ENCODE measurements at regions not wholly inside any gene's neighbourhood (a gene's known extent, or its start where the extent isn't known, plus 50 kb on each side); places are given as distances from the start of the nearest gene placed in this dataset.
"Not testable (repeated sequence)": the region's sequence is repeated elsewhere in the genome, so short reads cannot be mapped to it uniquely, and the experiment has no call there.

- DNase-seq: no peak
Measured at GRCh38 chr13:86426437-86426836, 627.2 kb upstream of the SLITRK6 start.

DNA sequence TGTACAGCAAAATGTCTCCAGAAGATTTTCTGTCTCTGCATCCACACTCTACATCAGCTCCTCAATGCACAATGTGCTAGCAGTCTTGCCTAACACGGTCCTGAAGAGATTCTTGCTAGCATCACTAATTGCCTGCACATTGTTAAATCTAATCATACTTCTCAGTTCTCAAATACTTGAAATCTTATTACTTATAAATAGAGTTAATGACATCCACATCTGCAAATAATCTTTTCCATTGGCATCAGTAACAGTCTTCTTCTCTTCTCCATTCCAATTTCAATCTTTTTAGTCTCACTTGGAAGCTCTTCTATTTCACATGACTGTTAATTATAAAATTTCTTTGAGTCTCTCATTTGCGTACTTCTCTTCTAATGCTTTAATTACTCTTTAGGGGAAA lies 630.5 kb upstream of the SLITRK6 start:
- no peak for DNase-seq

DNA sequence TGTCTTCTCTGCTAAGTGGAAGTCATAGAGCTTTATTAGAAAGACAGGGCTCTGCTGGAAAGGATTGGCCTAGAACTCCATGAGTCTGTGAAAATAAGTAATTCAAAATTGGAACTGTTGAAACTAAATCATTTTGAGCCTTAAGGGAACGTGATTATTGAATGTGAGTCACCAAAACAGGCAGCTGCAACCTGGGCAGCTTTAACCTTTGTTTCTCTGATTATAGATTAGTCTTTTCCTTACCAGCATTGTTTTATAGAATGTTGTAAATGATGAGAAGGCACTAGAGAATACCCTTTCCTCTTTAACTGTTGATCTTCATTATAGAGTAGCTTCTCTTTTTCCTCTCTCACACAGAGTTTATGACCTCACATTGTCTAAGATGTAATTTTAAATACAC lies 638.8 kb upstream of the SLITRK6 start:
- DNase-seq: no peak

GRCh38 chr13:86445206-86445605 lies 646.0 kb upstream of the SLITRK6 start:
- DNase-seq: no peak

DNA sequence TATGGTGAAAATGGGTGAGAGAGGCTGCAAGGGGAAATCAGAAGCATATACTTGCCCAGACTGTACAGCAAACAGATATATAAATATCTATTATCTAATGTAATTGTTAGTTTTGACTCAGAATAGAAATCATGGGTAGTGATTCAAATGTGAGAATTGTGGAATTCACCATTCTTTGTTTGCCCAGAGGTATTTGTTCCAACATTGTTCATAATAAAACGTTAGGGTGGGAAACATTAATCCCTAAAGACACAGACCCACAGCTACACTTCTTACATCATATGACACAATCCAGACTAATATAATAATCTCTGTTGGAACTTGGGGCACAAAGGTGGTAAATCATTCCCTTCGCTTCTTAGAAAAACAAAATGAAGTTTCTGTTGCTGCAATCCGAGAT lies 646.5 kb upstream of the SLITRK6 start:
- no peak for DNase-seq

GRCh38 chr13:86446311-86446710 lies 647.1 kb upstream of the SLITRK6 start:
- DNase-seq: no peak

DNA sequence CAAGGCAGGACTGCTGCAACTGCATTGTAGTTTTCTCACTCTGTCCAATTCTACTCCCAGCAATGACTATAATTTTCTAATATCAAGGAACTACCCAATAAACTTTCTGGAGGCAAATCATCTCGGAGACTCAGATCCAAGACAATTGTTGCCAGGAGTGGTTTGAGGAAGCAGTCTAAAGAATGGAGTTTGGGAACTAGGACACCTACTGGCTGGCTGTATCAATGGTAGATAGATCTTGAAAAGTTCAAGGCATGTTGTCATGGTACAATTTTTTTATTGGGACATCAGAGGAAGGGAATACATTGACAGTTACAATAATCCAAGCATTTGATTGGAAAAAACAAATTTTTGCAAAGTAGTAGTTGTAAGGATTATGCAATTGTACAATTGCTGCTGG lies 648.3 kb upstream of the SLITRK6 start:
- DNase-seq: no peak

- DNase-seq: no peak
Measured at GRCh38 chr13:86462011-86462410, 662.8 kb upstream of the SLITRK6 start.

- DNase-seq: no peak
Measured at GRCh38 chr13:86464193-86464592, 665.0 kb upstream of the SLITRK6 start.

DNA sequence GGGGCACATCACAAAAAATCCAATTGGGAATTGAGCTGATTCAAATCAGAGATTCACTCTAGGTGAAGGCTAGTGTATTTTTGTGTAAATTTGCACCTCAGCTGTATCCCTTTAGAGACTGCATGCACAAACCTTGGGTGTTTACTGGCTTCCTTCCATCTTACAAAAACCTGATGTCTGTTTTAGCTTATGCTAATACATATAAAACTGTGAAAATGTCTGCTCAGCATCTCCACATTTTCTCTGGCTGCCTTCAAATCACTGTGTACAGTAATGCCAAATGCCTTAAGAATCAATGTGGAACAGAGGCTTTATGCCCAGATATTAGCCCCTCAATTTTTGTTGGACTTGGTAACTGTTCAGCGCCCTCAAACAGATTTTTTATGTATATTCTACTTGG lies 675.8 kb upstream of the SLITRK6 start:
- DNase-seq: no peak

DNA sequence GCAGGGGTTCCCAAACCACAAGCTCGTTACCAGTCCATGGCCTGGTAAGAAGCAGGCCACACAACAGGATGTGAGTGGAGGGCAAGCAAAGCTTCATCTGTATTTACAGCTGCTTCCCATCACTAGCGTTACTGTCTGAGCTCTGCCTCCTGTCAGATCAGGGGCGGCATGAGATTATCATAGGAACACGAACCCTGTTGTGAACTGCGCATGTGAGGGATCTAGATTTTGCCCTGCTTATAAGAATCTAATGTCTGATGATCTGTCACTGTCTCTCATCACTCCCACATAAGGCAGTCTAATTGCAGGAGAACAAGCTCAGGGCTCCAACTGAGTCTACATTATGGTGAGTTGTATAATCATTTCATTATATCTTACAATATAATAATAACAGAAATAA lies 677.4 kb upstream of the SLITRK6 start:
- no peak for DNase-seq

GRCh38 chr13:86486582-86486981 lies 687.4 kb upstream of the SLITRK6 start:
- no peak for DNase-seq

DNA sequence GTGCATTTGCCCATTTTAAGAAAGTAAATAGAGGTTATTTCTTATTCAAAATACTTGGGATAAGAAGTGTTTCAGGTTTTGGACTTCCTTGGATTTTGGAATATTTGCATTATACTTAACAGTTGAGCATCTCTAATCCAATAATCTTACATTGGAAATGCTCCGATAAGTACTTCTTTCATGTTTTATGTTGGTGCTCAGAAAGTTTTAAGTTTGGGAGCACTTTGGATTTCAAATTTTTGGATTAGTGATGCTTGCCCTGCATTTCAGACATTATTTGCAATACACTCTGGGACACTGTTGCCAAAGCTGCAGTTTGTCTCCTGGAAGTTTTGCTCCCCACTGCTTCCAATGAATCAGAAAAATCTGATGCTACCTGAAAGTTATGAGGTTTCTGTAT lies 691.9 kb upstream of the SLITRK6 start:
- no peak for DNase-seq

- DNase-seq: not testable (repeated sequence)
Measured at GRCh38 chr13:86501931-86502330, 702.7 kb upstream of the SLITRK6 start.

- DNase-seq: no peak
Measured at GRCh38 chr13:86510792-86511191, 711.6 kb upstream of the SLITRK6 start.

- no peak for DNase-seq
Measured at GRCh38 chr13:86541461-86541860, 742.2 kb upstream of the SLITRK6 start.

DNA sequence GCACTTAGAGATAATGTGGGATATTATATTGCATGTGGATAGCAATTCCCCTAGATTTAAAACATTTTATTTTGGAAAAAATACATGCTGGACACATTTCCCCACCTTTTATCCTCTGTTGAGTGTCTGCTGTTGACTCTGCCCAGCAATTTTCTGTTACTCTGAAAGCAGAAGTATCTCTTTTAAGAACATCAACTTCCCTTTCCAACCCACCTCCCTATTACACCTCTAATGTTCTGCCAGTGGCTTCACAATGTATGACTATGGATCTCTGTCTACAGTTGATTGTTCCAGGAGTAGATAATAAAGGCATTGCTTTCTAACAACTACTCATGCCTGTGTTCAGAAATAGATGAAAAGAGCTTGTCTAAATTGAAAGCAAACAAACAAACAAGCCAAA lies 754.8 kb upstream of the SLITRK6 start:
- no peak for DNase-seq

DNA sequence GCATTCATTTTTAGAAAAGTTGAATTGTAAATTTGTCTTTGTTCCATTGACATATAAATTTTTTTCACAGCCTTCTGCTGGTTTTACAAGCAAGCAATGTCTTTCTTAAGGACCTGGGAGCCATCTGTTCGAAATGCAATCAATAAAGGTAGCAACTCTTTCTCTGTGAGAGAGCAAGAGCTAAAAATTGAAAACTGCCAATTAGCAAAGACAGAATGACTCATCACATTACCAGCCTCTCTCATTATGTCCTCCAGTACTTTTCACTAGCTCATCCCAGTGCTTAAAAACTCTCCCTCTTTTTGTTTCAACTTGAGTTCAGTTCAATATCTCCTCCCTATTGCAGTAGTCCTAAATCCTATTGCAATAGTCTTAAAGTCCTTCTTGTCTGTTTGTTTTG lies 760.7 kb upstream of the SLITRK6 start:
- no peak for DNase-seq

GRCh38 chr13:86562866-86563265 lies 763.6 kb upstream of the SLITRK6 start:
- no peak for DNase-seq

- DNase-seq: no peak
Measured at GRCh38 chr13:86563308-86563707, 764.1 kb upstream of the SLITRK6 start.

- no peak for DNase-seq
Measured at GRCh38 chr13:86567119-86567518, 767.9 kb upstream of the SLITRK6 start.

DNA sequence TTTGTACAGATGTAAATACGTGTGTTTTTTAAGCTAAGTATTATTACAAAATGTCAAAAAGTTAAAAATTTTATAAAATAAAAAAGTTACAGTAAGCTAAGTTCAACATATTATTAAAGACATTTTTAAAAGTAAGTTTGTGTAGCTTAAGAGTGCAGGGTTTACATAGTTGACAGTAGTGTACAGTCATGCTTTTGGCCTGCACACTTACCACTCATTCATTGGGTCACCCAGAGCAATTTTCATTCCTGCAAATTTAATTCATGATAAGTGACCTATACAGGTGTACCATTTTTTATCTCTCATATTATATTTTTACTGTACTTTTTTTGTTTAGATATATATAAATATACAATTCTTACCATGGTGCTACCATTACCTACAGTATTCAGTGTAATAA lies 769.9 kb upstream of the SLITRK6 start:
- no peak for DNase-seq

- no peak for DNase-seq
Measured at GRCh38 chr13:86569974-86570373, 770.8 kb upstream of the SLITRK6 start.

GRCh38 chr13:86572115-86572514 lies 772.9 kb upstream of the SLITRK6 start:
- no peak for DNase-seq

DNA sequence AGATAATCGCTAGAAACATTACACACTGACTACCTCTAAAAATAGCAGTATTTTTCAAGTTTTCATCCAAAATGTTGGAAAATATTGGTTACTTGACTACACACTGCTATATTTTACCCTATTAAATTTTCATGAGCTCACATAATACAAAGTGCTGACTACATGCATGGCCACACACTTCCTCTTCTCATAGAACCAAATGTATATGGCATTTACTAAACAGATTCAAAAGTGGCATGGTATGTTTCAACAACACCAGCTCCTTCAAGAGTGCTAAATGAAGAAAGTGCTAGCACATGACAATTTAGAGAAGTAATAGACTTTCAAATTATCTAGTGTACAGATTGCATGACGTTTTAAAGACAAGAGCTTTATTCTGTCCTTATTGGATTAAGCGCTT lies 780.4 kb upstream of the SLITRK6 start:
- no peak for DNase-seq

- no peak for DNase-seq
Measured at GRCh38 chr13:86581706-86582105, 782.5 kb upstream of the SLITRK6 start.
